AG09309 (cell line): ENCODE measurements at regions not wholly inside any gene's neighbourhood (a gene's known extent, or its start where the extent isn't known, plus 50 kb on each side); places are given as distances from the start of the nearest gene placed in this dataset.

Experiments
- DNase-seq: peaks from one replicate; pipeline ENCODE4 v3.0.0-alpha.2; 2010; ENCODE audit warnings: low read depth
- H3K4me3 ChIP-seq: 2 replicates; pipeline ENCODE4 v1.5.1; 2011; ENCODE audit warnings: mild to moderate bottlenecking, low read depth, low read length, moderate library complexity; ENCODE audit not compliant: control insufficient read depth
- TF ChIP-seq, protein P1 (sequence below): IDR thresholded peaks from 2 replicates; pipeline ENCODE4 v1.5.1; 2011; ENCODE audit warnings: mild to moderate bottlenecking, low read depth, low read length, inconsistent platforms; ENCODE audit not compliant: insufficient read depth, control insufficient read depth; ENCODE audit errors: missing control alignments

DNA sequence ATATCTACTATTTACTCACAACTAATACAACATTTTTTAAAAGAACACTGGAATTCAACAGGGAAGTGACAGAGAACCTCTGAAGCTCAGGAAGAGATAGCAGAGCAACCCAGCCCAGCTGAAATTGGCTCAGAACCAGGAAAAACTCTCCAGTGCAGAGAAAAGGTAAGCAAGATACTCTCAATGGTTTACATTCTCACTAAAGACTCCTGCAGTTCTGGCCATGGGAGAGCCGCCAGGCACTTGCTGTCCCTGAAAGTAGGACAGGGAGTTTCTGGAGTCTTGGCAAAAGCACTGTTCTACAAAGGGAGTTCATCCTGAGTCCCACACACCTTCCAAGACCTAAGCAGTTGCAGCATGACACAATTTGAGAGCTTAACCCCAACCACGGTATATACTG lies 330.8 kb downstream of the TRIM36 start:
- H3K4me3 ChIP-seq: no peak overlapping the region
- TF ChIP-seq, protein P1, sequence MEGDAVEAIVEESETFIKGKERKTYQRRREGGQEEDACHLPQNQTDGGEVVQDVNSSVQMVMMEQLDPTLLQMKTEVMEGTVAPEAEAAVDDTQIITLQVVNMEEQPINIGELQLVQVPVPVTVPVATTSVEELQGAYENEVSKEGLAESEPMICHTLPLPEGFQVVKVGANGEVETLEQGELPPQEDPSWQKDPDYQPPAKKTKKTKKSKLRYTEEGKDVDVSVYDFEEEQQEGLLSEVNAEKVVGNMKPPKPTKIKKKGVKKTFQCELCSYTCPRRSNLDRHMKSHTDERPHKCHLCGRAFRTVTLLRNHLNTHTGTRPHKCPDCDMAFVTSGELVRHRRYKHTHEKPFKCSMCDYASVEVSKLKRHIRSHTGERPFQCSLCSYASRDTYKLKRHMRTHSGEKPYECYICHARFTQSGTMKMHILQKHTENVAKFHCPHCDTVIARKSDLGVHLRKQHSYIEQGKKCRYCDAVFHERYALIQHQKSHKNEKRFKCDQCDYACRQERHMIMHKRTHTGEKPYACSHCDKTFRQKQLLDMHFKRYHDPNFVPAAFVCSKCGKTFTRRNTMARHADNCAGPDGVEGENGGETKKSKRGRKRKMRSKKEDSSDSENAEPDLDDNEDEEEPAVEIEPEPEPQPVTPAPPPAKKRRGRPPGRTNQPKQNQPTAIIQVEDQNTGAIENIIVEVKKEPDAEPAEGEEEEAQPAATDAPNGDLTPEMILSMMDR: no peak
- DNase-seq: no peak

DNA sequence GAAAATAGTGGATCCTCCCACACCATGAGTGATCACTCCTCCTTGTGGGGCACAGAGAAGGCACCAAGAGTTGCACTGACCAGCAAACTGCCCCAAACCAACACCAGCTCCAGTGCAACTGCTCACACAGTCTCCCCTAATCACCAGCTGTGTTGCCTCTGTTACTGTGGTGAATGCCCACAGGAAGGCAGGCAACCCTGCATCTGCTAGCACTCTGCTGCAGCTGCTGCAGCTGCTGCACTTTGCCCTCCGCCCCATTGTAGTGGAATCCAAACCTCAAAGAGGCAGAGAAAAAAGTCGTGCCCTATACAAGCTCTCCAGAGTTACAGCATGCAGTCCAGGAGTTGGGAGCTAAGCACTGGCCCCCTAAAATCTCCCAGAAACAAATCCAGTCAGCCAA lies 339.6 kb downstream of the TRIM36 start:
- TF ChIP-seq, protein P1: no peak
- DNase-seq: no peak
- H3K4me3 ChIP-seq: no peak overlapping the region

DNA sequence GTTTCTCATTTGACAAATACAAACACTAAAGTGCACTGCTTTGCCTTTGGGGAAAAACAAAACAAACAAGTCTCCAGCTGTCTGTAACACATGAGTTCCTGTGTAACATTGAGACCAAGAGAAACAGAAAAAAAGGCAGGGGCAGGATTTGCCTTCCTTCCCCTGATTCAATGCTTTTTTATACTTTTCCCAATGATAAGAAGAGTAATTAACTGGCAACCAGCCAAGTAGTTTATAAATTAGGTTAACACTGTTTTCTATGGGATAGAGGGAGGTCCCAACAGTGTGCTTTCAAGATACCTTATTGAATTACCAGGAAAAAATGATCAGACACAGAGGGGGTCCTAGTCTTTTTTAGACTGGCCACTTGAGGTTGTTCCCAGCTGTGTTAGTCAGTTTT lies 346.8 kb downstream of the TRIM36 start:
- TF ChIP-seq, protein P1: no peak
- no peak overlapping the region for H3K4me3 ChIP-seq
- no peak for DNase-seq

DNA sequence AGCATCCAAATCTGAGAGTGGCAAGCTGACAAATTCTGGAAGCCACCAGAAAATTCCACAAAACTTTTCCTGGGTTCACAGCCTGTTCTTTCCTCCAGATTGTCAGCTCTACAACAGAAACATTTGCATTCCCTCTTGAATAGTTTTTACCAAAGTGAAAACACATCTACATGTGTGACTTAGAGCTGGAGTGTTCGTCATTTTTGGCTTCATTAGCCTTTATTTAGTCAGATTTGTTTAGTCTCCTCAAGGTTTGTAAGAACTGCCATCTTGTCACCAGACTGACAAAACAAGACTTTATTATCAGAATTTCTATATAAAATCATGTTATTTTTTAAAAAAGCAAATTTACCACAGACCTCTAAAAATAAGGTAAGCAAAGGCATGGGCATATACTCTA lies 347.3 kb downstream of the TRIM36 start:
- TF ChIP-seq, protein P1: no peak
- H3K4me3 ChIP-seq: no peak overlapping the region
- DNase-seq: no peak

DNA sequence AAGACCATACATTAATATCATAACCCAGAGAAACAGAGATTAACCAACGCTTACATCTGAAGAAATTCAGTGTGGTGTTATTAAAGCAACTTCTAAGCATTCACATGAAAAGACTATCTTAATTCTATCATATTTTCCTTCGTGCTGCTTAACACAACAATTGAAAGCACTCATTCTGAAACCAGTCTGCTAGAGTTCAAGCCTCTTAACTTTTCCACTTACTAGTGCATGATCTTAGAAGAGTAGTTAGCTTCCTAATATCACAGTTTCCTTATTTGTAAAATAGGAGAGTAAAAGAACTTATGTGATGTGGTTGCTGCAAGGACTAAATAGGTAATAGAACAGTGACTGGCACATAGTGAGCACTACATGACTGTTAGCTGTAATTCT lies 379.3 kb downstream of the TRIM36 start:
- TF ChIP-seq, protein P1: no peak
- DNase-seq: no peak
- no peak overlapping the region for H3K4me3 ChIP-seq

DNA sequence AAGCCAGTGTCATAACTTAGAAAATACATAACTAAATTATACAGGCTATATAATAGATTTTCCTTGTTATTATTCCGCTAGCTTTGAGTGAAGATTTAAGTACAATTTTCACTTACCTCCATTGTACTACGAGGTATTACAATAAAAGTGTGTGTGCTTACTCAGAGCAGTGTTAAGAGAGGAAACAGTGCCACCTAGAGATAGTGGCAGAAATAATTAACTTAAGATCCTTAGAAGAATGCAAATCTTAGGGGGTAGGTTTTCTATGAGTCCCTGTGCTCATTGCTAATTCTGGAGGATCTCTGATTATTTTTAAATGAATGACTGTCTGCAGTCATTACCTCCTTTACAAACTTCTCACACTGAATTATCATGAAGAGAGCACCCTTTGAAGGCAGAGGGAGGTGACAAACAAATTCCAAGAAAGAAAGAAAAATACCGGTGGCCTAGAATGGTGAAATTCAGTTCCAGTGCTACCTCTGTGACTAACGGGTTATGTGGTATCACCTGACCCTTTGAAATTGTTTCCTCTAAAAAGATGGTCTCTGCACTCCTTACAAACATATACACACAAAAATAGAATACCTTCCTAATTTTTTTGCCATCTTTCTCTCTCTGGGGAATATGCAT lies 379.8 kb downstream of the TRIM36 start:
- no peak for DNase-seq
- no peak overlapping the region for H3K4me3 ChIP-seq
- TF ChIP-seq, protein P1: no peak

DNA sequence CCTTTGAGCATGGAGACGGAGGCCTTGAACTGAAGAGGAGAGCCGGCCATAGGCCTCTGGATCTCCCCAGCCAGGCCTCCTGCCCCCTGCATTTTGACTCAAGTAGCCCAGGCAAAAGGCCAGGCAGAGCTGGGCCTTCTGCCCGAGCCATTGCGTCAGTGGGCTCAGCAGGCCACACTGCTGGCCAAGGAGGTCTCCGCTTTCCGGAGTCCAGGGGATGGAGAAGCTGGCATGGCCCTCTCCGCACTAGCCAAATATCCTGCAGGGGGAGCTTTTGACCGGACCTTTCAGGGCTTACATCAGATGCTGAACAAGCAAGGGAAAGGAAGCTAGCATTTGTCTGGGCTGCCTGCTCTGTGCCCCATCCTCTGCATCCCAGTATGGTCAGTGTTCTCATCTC lies 386.8 kb downstream of the TRIM36 start:
- H3K4me3 ChIP-seq: no peak overlapping the region
- no peak for DNase-seq
- TF ChIP-seq, protein P1: no peak
